OCI-LY3 (cell line): ENCODE measurements at regions not wholly inside any gene's neighbourhood (a gene's known extent, or its start where the extent isn't known, plus 50 kb on each side); places are given as distances from the start of the nearest gene placed in this dataset.

Experiments
- H2AFZ ChIP-seq: fragments of 200-600, 300-600 bp; shearing (Covaris generic); 2 replicates; pipeline ENCODE4 v1.6.0; 2014; ENCODE audit warnings: antibody characterized with exemption, low read depth, low read length
- H3K27ac ChIP-seq: fragments of 200-600, 300-600 bp; sonication (generic); 2 replicates; pipeline ENCODE4 v1.5.1; 2014; ENCODE audit warnings: mild to moderate bottlenecking, low read length, moderate library complexity, mixed read lengths
- H3K27me3 ChIP-seq: fragments of 200-600, 300-600 bp; sonication (generic); 2 replicates; pipeline ENCODE4 v1.6.1; 2014; ENCODE audit warnings: low read depth, low read length, mixed read lengths
- H3K36me3 ChIP-seq: fragments of 200-600, 300-600 bp; sonication (generic); replicated peaks from 2 replicates; pipeline ENCODE3; 2014; ENCODE audit warnings: low read depth, low read length, mixed read lengths
- H3K4me1 ChIP-seq: fragments of 300-600, 200-600 bp; sonication (generic); 2 replicates; pipeline ENCODE4 v1.6.1; 2014; ENCODE audit warnings: low read length, mixed read lengths
- H3K4me2 ChIP-seq: fragments of 200-600, 300-600 bp; sonication (generic); 2 replicates; pipeline ENCODE4 v1.6.1; 2014; ENCODE audit warnings: low read length, mixed read lengths
- H3K4me3 ChIP-seq: fragments of 300-600, 200-600 bp; sonication (generic); 2 replicates; pipeline ENCODE4 v1.5.1; 2014; ENCODE audit warnings: antibody characterized with exemption, mild to moderate bottlenecking, low read length, moderate library complexity
- H3K79me2 ChIP-seq: fragments of 300-600, 200-600 bp; shearing (Covaris generic); 2 replicates; pipeline ENCODE4 v1.6.1; 2014; ENCODE audit warnings: mild to moderate bottlenecking, low read length, mixed read lengths
- H3K9ac ChIP-seq: fragments of 300-600, 200-600 bp; shearing (Covaris generic); 2 replicates; pipeline ENCODE4 v1.6.0; 2014; ENCODE audit warnings: mild to moderate bottlenecking, low read length, moderate library complexity
- H3K9me3 ChIP-seq: fragments of 200-600, 300-600 bp; shearing (Covaris generic); 2 replicates; pipeline ENCODE4 v1.6.1; 2014; ENCODE audit warnings: low read length, mixed read lengths; ENCODE audit not compliant: insufficient read depth
- H4K20me1 ChIP-seq: fragments of 200-600, 300-600 bp; sonication (generic); 2 replicates; pipeline ENCODE4 v1.6.1; 2016; ENCODE audit warnings: low read length, mixed read lengths; ENCODE audit not compliant: insufficient read depth
- CTCF ChIP-seq: fragments of 200-600, 300-600 bp; sonication (generic); IDR thresholded peaks from 2 replicates; pipeline ENCODE4 v1.5.1; 2014; ENCODE audit warnings: antibody characterized with exemption, low read length, low read depth
- EZH2phosphoT487 ChIP-seq: fragments of 200-600 bp; shearing (Covaris generic); IDR thresholded peaks from 2 replicates; pipeline ENCODE4 v1.6.1; 2018; ENCODE audit warnings: antibody characterized with exemption, mixed run types, low read depth

GRCh38 chr5:96048763-96049162, 87.1 kb upstream of the ELL2 start:
- Histone ChIP-seq H3K4me1 (no peaks in the 10 kb centered on the region), H3K36me3 (no peaks in the 10 kb centered on the region), H3K9me3 (no peaks in the 10 kb centered on the region), H3K4me2 (no peak overlapping the region), H4K20me1 (no peaks in the 10 kb centered on the region), H2AFZ (no peak overlapping the region), H3K27ac (no peak overlapping the region), H3K4me3 (no peak overlapping the region), H3K79me2 (no peaks in the 10 kb centered on the region), H3K27me3 (no peaks in the 10 kb centered on the region), H3K9ac (no peak overlapping the region)
- no peak for TF ChIP-seq EZH2phosphoT487
- TF ChIP-seq CTCF, result no peak

- no peak overlapping the region for H3K27ac ChIP-seq
- no peak overlapping the region for H3K4me2 ChIP-seq
- no peak overlapping the region for H3K9ac ChIP-seq
- no peak overlapping the region for H2AFZ ChIP-seq
- H4K20me1 ChIP-seq, result no peaks in the 10 kb centered on the region
- H3K27me3 ChIP-seq, result no peaks in the 10 kb centered on the region
- TF ChIP-seq CTCF (no peak), EZH2phosphoT487 (no peak)
- H3K4me3 ChIP-seq, result no peak overlapping the region
- no peaks in the 10 kb centered on the region for H3K79me2 ChIP-seq
- H3K36me3 ChIP-seq, result no peaks in the 10 kb centered on the region
- no peaks in the 10 kb centered on the region for H3K4me1 ChIP-seq
- no peaks in the 10 kb centered on the region for H3K9me3 ChIP-seq
These were observed 84.2 kb upstream of the ELL2 start for GRCh38 chr5:96045888-96046287.

- H3K36me3 ChIP-seq, result no peaks in the 10 kb centered on the region
- no peaks in the 10 kb centered on the region for H4K20me1 ChIP-seq
- H3K27me3 ChIP-seq, result no peaks in the 10 kb centered on the region
- H3K27ac ChIP-seq, result no peak overlapping the region
- no peak overlapping the region for H3K4me3 ChIP-seq
- H3K9ac ChIP-seq, result no peak overlapping the region
- no peaks in the 10 kb centered on the region for H3K9me3 ChIP-seq
- H2AFZ ChIP-seq, result no peak overlapping the region
- H3K4me1 ChIP-seq, result no peaks in the 10 kb centered on the region
- H3K79me2 ChIP-seq, result no peaks in the 10 kb centered on the region
- no peak overlapping the region for H3K4me2 ChIP-seq
- TF ChIP-seq CTCF (no peak), EZH2phosphoT487 (no peak)
These were observed 81.8 kb upstream of the ELL2 start for GRCh38 chr5:96043446-96043845.

GRCh38 chr5:96037128-96037527, 75.5 kb upstream of the ELL2 start:
- Histone ChIP-seq H3K4me2 (no peak overlapping the region), H3K79me2 (no peaks in the 10 kb centered on the region), H3K9me3 (no peaks in the 10 kb centered on the region), H4K20me1 (no peaks in the 10 kb centered on the region), H3K4me3 (no peak overlapping the region), H2AFZ (no peak overlapping the region), H3K4me1 (no peaks in the 10 kb centered on the region), H3K27me3 (no peaks in the 10 kb centered on the region), H3K9ac (no peak overlapping the region), H3K36me3 (no peaks in the 10 kb centered on the region), H3K27ac (no peak overlapping the region)
- TF ChIP-seq EZH2phosphoT487 (no peak), CTCF (no peak)
